Keratinocyte (primary cell): ENCODE measurements at regions not wholly inside any gene's neighbourhood (a gene's known extent, or its start where the extent isn't known, plus 50 kb on each side); places are given as distances from the start of the nearest gene placed in this dataset.

ENCODE experiments used
- EZH2 ChIP-seq: IDR thresholded peaks from one replicate; pipeline ENCODE4 v1.6.1; 2012; ENCODE audit warnings: inconsistent platforms, mild to moderate bottlenecking, low read length, moderate library complexity
- TF ChIP-seq, protein P1 (sequence below), 3 experiments: IDR thresholded peaks in 1 of 3; conservative IDR thresholded peaks in 1 of 3; optimal IDR thresholded peaks in 1 of 3; 2 replicates in 2 of 3; 3 replicates in 1 of 3; pipeline versions ENCODE3 to v1.5.1; 2011; ENCODE audit warnings: low read length in 3 of 3, mild to moderate bottlenecking in 3 of 3, moderate library complexity in 2 of 3, control low read depth in 1 of 3, inconsistent platforms in 1 of 3; ENCODE audit not compliant: insufficient read depth in 2 of 3; ENCODE audit errors: extremely low read depth in 1 of 3

DNA sequence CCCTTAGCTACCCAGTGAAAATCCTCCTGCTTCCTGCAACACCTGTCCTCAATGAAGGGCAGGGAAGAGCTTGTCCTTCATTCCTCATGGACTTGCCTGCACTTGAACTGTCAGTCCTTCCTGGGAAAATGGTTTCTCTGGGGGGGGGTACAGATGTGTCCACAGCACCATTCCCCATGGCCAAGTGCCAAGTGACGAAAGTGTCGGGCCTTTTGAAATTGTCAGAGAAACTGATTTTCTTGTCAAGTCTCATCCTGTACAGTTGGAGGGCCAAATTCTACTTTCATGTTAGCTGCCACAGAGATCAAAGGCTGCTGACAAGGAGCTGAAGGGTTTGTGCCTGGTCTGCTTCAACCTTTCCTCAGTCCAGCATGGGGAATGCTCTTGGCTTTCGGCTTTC lies 179.5 kb upstream of the PARP11 start:
- TF ChIP-seq, protein P1, sequence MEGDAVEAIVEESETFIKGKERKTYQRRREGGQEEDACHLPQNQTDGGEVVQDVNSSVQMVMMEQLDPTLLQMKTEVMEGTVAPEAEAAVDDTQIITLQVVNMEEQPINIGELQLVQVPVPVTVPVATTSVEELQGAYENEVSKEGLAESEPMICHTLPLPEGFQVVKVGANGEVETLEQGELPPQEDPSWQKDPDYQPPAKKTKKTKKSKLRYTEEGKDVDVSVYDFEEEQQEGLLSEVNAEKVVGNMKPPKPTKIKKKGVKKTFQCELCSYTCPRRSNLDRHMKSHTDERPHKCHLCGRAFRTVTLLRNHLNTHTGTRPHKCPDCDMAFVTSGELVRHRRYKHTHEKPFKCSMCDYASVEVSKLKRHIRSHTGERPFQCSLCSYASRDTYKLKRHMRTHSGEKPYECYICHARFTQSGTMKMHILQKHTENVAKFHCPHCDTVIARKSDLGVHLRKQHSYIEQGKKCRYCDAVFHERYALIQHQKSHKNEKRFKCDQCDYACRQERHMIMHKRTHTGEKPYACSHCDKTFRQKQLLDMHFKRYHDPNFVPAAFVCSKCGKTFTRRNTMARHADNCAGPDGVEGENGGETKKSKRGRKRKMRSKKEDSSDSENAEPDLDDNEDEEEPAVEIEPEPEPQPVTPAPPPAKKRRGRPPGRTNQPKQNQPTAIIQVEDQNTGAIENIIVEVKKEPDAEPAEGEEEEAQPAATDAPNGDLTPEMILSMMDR (optimal IDR thresholded peaks at IDR 0.05 in 1 of 3, IDR thresholded peaks at IDR 0.05 in 1 of 3, conservative IDR thresholded peaks at IDR 0.05 in 1 of 3; ENCODE audit: extremely low read depth in 1 of 3, insufficient read depth in 2 of 3, low read length in 3 of 3) = no peak
- no peak for TF ChIP-seq EZH2
